ENCODE measurements at regions not wholly inside any gene's neighbourhood (a gene's known extent, or its start where the extent isn't known, plus 50 kb on each side); places are given as distances from the start of the nearest gene placed in this dataset.

- Histone ChIP-seq H3K36me3 (ENCODE audit: insufficient read depth, low read length) (no peaks in the 10 kb centered on the region), H3K9me3 (ENCODE audit: control insufficient read depth in 1 of 2, low read length in 2 of 2) (no peaks in the 10 kb centered on the region), H3K27me3 (ENCODE audit: insufficient read depth, low read length) (no peaks in the 10 kb centered on the region), H3K4me1 (ENCODE audit: insufficient read depth, low read length) (no peaks in the 10 kb centered on the region), H3K27ac (ENCODE audit: low read depth, low read length) (no peak overlapping the region), H3K4me3 (ENCODE audit: low read length in 2 of 2) (no peak overlapping the region)
- no peak overlapping the region for H3K27ac Mint-ChIP-seq
- peaks cover 2 to 3% of the 10 kb centered on the region in 2 donors for H3K27me3 Mint-ChIP-seq
- intact Hi-C loops (cut with micrococcal nuclease), result no loop called here
- H3K4me3 Mint-ChIP-seq, result no peak overlapping the region
- peak in 4 of 5 donors; percentile 28 to 45 (median 36) for DNase-seq
- no peaks in the 10 kb centered on the region for H3K9me3 Mint-ChIP-seq
- no peaks in the 10 kb centered on the region for H3K36me3 Mint-ChIP-seq
- POLR2A ChIA-PET (ENCODE audit: partially characterized antibody), result no interaction called here
- H3K4me1 Mint-ChIP-seq, result peaks cover 0 to 7% (median 3%) of the 10 kb centered on the region in 4 donors
- CTCF ChIA-PET (ENCODE audit: partially characterized antibody), result interaction anchor here (1.0 to 1.2 kb wide), 2 partner anchors 424 to 494 kb away, joined by 3 to 5 read pairs; no protein-coding TSS in a partner anchor
These were observed 350.0 kb downstream of the CRPPA start for GRCh38 chr7:16071246-16071857.

- Histone ChIP-seq H3K36me3 (ENCODE audit: insufficient read depth, low read length) (no peaks in the 10 kb centered on the region), H3K9me3 (ENCODE audit: control insufficient read depth in 1 of 2, low read length in 2 of 2) (no peaks in the 10 kb centered on the region), H3K4me1 (ENCODE audit: insufficient read depth, low read length) (no peaks in the 10 kb centered on the region), H3K4me3 (ENCODE audit: low read length in 2 of 2) (no peak overlapping the region), H3K27me3 (ENCODE audit: insufficient read depth, low read length) (no peaks in the 10 kb centered on the region), H3K27ac (ENCODE audit: low read depth, low read length) (no peak overlapping the region)
- Mint-ChIP-seq H3K27ac (no peak overlapping the region), H3K9me3 (no peaks in the 10 kb centered on the region), H3K36me3 (no peaks in the 10 kb centered on the region), H3K27me3 (peaks cover 2 to 3% of the 10 kb centered on the region in 2 donors), H3K4me3 (no peak overlapping the region), H3K4me1 (peaks cover 0 to 7% (median 3%) of the 10 kb centered on the region in 4 donors)
- CTCF ChIA-PET (ENCODE audit: partially characterized antibody), result interaction anchor here (1.2 kb wide), 1 partner anchor 424 kb away, joined by 3 read pairs; no protein-coding TSS in a partner anchor
- POLR2A ChIA-PET (ENCODE audit: partially characterized antibody), result no interaction called here
- DNase-seq, result no peak
- intact Hi-C loops (cut with micrococcal nuclease), result no loop called here
These were observed 350.5 kb downstream of the CRPPA start for GRCh38 chr7:16070806-16071205.

- Histone ChIP-seq H3K36me3 (ENCODE audit: insufficient read depth, low read length) (no peaks in the 10 kb centered on the region), H3K27me3 (ENCODE audit: insufficient read depth, low read length) (no peaks in the 10 kb centered on the region), H3K27ac (ENCODE audit: low read depth, low read length) (no peak overlapping the region), H3K4me1 (ENCODE audit: insufficient read depth, low read length) (no peaks in the 10 kb centered on the region), H3K4me3 (ENCODE audit: low read length in 2 of 2) (no peak overlapping the region), H3K9me3 (ENCODE audit: control insufficient read depth in 1 of 2, low read length in 2 of 2) (no peaks in the 10 kb centered on the region)
- no peak for DNase-seq
- Mint-ChIP-seq H3K4me3 (no peak overlapping the region), H3K27ac (peak overlapping the region in 1 of 7 donors; percentile 60), H3K27me3 (peaks cover 2 to 3% of the 10 kb centered on the region in 2 donors), H3K9me3 (no peaks in the 10 kb centered on the region), H3K4me1 (peaks cover 0 to 7% (median 3%) of the 10 kb centered on the region in 4 donors), H3K36me3 (no peaks in the 10 kb centered on the region)
- ChIA-PET CTCF (ENCODE audit: partially characterized antibody) (no interaction called here), POLR2A (ENCODE audit: partially characterized antibody) (no interaction called here)
- intact Hi-C loops (cut with micrococcal nuclease), result no loop called here
These were observed 351.3 kb downstream of the CRPPA start for GRCh38 chr7:16069998-16070397.

- H3K9me3 Mint-ChIP-seq, result no peaks in the 10 kb centered on the region
- CTCF ChIA-PET (ENCODE audit: partially characterized antibody), result interaction anchor here (0.8 to 1.1 kb wide), 2 partner anchors 9 to 497 kb away, joined by 3 read pairs; no protein-coding TSS in a partner anchor
- peaks cover 2 to 3% of the 10 kb centered on the region in 2 donors for H3K27me3 Mint-ChIP-seq
- no peaks in the 10 kb centered on the region for H3K36me3 Mint-ChIP-seq
- no peak overlapping the region for H3K27ac Mint-ChIP-seq
- Histone ChIP-seq H3K27ac (ENCODE audit: low read depth, low read length) (no peak overlapping the region), H3K4me3 (ENCODE audit: low read length in 2 of 2) (no peak overlapping the region), H3K36me3 (ENCODE audit: insufficient read depth, low read length) (no peaks in the 10 kb centered on the region), H3K4me1 (ENCODE audit: insufficient read depth, low read length) (no peaks in the 10 kb centered on the region), H3K9me3 (ENCODE audit: control insufficient read depth in 1 of 2, low read length in 2 of 2) (no peaks in the 10 kb centered on the region), H3K27me3 (ENCODE audit: insufficient read depth, low read length) (no peaks in the 10 kb centered on the region)
- H3K4me1 Mint-ChIP-seq, result peaks cover 0 to 14% (median 3%) of the 10 kb centered on the region in 4 donors
- intact Hi-C loops (cut with micrococcal nuclease), result no loop called here
- no peak for DNase-seq
- H3K4me3 Mint-ChIP-seq, result no peak overlapping the region
- POLR2A ChIA-PET (ENCODE audit: partially characterized antibody), result no interaction called here
These were observed 353.2 kb downstream of the CRPPA start for GRCh38 chr7:16068183-16068582.

- H3K9me3 ChIP-seq (ENCODE audit: control insufficient read depth in 1 of 2, low read length in 2 of 2), result no peaks in the 10 kb centered on the region
- intact Hi-C loops (cut with micrococcal nuclease), result no loop called here
- Mint-ChIP-seq H3K36me3 (no peaks in the 10 kb centered on the region), H3K9me3 (no peaks in the 10 kb centered on the region), H3K27me3 (peaks cover 2 to 3% of the 10 kb centered on the region in 2 donors), H3K4me3 (no peak overlapping the region), H3K4me1 (peaks cover 0 to 14% (median 3%) of the 10 kb centered on the region in 4 donors), H3K27ac (no peak overlapping the region)
- H3K4me1 ChIP-seq (ENCODE audit: insufficient read depth, low read length), result no peaks in the 10 kb centered on the region
- no peak overlapping the region for H3K4me3 ChIP-seq (ENCODE audit: low read length in 2 of 2)
- ChIA-PET POLR2A (ENCODE audit: partially characterized antibody) (no interaction called here), CTCF (ENCODE audit: partially characterized antibody) (no interaction called here)
- DNase-seq, result no peak
- H3K27me3 ChIP-seq (ENCODE audit: insufficient read depth, low read length), result no peaks in the 10 kb centered on the region
- no peak overlapping the region for H3K27ac ChIP-seq (ENCODE audit: low read depth, low read length)
- H3K36me3 ChIP-seq (ENCODE audit: insufficient read depth, low read length), result no peaks in the 10 kb centered on the region
These were observed 353.6 kb downstream of the CRPPA start for GRCh38 chr7:16067711-16068110.

GRCh38 chr7:16066805-16067459 is 354.4 kb downstream of the CRPPA start:
- no peak overlapping the region for H3K27ac Mint-ChIP-seq

GRCh38 chr7:16065939-16066338 is 355.4 kb downstream of the CRPPA start:
- Histone ChIP-seq H3K27me3 (ENCODE audit: insufficient read depth, low read length) (no peaks in the 10 kb centered on the region), H3K36me3 (ENCODE audit: insufficient read depth, low read length) (no peaks in the 10 kb centered on the region), H3K9me3 (ENCODE audit: control insufficient read depth in 1 of 2, low read length in 2 of 2) (no peaks in the 10 kb centered on the region), H3K4me3 (ENCODE audit: low read length in 2 of 2) (no peak overlapping the region), H3K27ac (ENCODE audit: low read depth, low read length) (no peak overlapping the region), H3K4me1 (ENCODE audit: insufficient read depth, low read length) (no peaks in the 10 kb centered on the region)
- H3K27ac Mint-ChIP-seq, result no peak overlapping the region
- peaks cover 2 to 23% (median 12%) of the 10 kb centered on the region in 4 donors for H3K4me1 Mint-ChIP-seq
- intact Hi-C loops (cut with micrococcal nuclease), result no loop called here
- no peak for DNase-seq
- no peaks in the 10 kb centered on the region for H3K36me3 Mint-ChIP-seq
- no peak overlapping the region for H3K4me3 Mint-ChIP-seq
- no peaks in the 10 kb centered on the region for H3K9me3 Mint-ChIP-seq
- peaks cover 2 to 3% of the 10 kb centered on the region in 2 donors for H3K27me3 Mint-ChIP-seq
- POLR2A ChIA-PET (ENCODE audit: partially characterized antibody), result no interaction called here
- CTCF ChIA-PET (ENCODE audit: partially characterized antibody), result interaction anchor here (1.7 kb wide), 1 partner anchor 499 kb away, joined by 4 read pairs; no protein-coding TSS in a partner anchor

More at GRCh38 chr7:16066805-16067459, 354.4 kb downstream of the CRPPA start:
- Mint-ChIP-seq H3K36me3 (no peaks in the 10 kb centered on the region), H3K4me3 (no peak overlapping the region), H3K27me3 (peaks cover 2 to 3% of the 10 kb centered on the region in 2 donors), H3K4me1 (peaks cover 0 to 22% (median 8%) of the 10 kb centered on the region in 4 donors), H3K9me3 (no peaks in the 10 kb centered on the region)
- no peak overlapping the region for H3K4me3 ChIP-seq (ENCODE audit: low read length in 2 of 2)
- no peaks in the 10 kb centered on the region for H3K4me1 ChIP-seq (ENCODE audit: insufficient read depth, low read length)
- intact Hi-C loops (cut with micrococcal nuclease), result no loop called here
- H3K27ac ChIP-seq (ENCODE audit: low read depth, low read length), result no peak overlapping the region
- CTCF ChIA-PET (ENCODE audit: partially characterized antibody), result interaction anchor here (1.7 kb wide), 1 partner anchor 498 kb away, joined by 4 read pairs; no protein-coding TSS in a partner anchor
- POLR2A ChIA-PET (ENCODE audit: partially characterized antibody), result no interaction called here
- no peaks in the 10 kb centered on the region for H3K36me3 ChIP-seq (ENCODE audit: insufficient read depth, low read length)
- H3K27me3 ChIP-seq (ENCODE audit: insufficient read depth, low read length), result no peaks in the 10 kb centered on the region
- no peaks in the 10 kb centered on the region for H3K9me3 ChIP-seq (ENCODE audit: control insufficient read depth in 1 of 2, low read length in 2 of 2)
- DNase-seq, result no peak

Data from CD4-positive, alpha-beta memory T cell (primary cell).